HG03196 (cell line): ENCODE measurements at regions not wholly inside any gene's neighbourhood (a gene's known extent, or its start where the extent isn't known, plus 50 kb on each side); places are given as distances from the start of the nearest gene placed in this dataset.

Experiments used
- ATAC-seq: cut with Tn5 transposase; IDR thresholded peaks from one replicate; pipeline ENCODE4 v1.9.1; 2021; ENCODE audit not compliant: unreplicated experiment

- no peak for ATAC-seq
Measured at GRCh38 chr13:107586216-107586615, 629.1 kb downstream of the LIG4 start.

DNA sequence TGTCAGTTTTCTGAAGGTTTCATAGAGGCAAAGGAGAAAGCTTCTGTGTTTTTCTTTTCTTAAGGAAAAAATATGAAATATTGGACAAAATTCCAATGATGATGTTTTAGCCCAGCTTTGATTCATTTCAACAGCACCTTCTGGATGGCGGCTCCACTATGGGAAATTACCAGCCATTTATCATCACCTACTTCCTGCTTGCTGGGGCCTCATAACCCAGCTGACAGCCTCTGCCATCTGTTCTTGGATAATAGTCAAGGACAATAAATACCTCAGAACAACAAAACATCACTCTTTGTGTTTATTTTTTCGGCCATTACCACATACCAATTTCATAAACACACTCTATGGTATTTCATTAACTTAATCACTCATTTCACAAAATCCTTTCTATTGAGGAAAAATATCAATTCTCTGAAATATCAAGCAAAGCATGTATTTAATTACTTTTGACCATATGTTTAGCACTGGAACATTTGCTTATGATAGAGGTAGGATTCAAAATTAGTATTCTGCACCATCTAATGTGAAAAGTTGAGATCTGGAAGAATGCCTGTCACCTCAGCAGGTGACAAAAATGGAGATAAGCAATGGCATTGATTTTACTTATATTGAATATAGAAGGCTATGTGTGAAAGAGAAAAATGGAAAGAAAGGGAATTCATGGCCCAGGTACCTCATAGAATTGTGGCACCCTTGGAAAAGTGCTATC, 629.7 kb downstream of the LIG4 start:
- no peak for ATAC-seq

- ATAC-seq: no peak
Measured at GRCh38 chr13:107582171-107582570, 633.2 kb downstream of the LIG4 start.

DNA sequence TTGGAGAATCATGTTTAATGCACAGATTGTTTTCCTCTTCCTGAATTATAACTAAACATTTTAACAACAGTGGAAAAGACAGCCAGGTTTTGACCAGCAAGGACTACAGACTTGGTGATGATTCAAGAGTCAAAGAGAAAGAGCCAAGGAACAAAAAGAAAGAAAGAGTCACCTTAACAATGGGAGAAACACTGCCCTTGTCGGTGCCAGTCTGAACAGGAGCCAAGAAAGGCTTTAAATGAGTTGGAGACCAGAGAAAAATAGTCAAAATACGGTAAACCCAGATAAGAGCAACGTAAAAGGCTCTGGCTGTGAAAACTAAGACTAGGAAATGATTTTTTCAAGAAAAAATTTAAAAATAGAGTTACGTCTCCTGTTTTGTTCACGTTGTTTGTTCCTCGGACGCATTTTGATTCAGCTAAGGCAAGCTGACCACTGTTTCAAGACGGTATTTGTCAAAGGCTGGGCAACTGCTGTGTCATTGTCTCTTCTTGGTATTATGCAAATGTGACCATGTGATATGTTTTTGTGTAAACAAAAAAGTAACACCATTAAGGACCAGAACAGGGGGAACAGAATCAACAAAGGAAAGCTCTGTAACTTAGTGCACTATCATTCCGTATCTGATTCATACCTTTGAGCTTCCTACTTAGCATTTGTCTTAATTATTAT, 634.5 kb downstream of the LIG4 start:
- no peak for ATAC-seq

- ATAC-seq: no peak
Measured at GRCh38 chr13:107576430-107576829, 638.9 kb downstream of the LIG4 start.

GRCh38 chr13:107574517-107575210, 640.7 kb downstream of the LIG4 start:
- no peak for ATAC-seq

GRCh38 chr13:107573184-107573583, 642.2 kb downstream of the LIG4 start:
- no peak for ATAC-seq

- ATAC-seq: no peak
Measured at GRCh38 chr13:107572156-107572555, 643.2 kb downstream of the LIG4 start.

GRCh38 chr13:107568181-107568580, 647.2 kb downstream of the LIG4 start:
- ATAC-seq: no peak

GRCh38 chr13:107563099-107563925, 652.0 kb downstream of the LIG4 start:
- no peak for ATAC-seq

DNA sequence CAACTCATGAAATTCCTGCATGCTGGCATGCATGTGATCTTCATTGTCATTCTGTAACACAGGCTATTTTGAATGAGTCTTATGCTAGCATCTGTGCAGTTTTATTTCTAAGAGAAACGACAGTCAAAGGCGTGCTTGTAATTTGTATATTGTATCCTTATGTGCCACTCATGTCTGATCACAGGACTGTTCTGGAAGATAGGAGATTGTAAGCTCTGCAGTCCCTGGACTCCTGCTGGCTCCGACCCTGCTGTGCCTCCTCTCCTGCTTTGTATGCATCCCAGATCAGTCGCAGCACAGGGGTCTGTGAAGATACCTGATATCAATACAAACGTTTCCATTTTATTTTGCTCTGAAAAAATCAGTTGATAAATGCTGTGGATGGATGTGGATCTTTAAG, 653.1 kb downstream of the LIG4 start:
- ATAC-seq: no peak

DNA sequence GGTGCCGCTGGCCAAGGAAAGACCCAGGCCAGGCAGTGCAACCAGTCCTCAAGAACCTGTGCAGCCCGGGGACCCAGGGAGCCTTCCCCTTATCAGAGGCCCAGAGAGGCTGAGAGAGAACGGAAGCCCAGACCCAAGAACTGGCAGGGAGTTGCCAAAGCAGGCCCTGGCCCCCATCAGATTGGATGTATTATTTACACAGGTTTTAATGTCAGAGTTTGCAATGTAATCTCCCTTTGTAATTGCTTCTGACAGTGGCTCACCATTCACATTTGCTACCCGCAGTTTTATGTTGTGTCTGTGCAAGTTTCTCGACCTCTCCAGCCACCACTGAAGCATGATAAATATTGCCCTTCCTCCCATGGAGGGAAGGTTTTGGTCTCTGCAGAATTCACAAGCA, 660.9 kb downstream of the LIG4 start:
- no peak for ATAC-seq

DNA sequence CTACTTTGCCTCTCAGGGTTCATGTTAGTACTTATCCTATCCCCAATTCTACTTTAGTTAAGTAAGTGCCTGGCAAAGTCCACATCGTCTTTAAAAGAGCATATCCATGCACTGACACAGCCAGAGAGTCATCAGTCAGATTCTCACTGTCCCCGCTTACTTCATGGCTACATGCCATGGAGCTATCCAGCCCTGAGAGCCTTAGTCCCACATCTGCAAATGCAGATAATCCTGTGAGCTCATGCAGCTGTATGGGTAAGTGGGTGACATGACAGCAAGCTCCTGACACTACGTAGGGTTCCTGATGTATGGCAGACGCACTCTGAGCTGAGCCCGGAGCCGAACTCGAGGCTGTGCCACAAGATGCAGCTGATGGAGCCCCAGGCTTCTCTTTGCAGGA, 661.5 kb downstream of the LIG4 start:
- no peak for ATAC-seq

DNA sequence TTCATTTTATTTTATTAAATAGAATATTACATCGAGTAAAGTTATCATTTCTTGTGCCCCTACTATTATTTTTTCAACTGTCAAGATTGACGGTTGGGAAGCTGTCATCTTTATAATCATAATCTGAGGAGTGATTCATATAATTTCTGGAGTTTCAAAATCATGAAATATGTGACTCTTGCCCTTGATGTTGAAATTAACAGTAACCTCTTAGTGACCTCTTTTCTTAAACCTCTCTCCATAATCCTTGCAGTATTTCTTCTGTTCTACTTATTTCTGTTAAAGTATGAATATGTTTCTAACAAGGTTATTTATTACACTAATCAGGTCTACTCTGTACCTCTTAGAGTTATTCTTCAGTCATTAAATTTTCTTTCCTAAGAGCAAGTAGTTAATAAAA, 663.8 kb downstream of the LIG4 start:
- no peak for ATAC-seq

GRCh38 chr13:107548338-107548737, 667.0 kb downstream of the LIG4 start:
- no peak for ATAC-seq

GRCh38 chr13:107545946-107546502, 669.3 kb downstream of the LIG4 start:
- ATAC-seq: no peak

- no peak for ATAC-seq
Measured at GRCh38 chr13:107534548-107534947, 680.8 kb downstream of the LIG4 start.

DNA sequence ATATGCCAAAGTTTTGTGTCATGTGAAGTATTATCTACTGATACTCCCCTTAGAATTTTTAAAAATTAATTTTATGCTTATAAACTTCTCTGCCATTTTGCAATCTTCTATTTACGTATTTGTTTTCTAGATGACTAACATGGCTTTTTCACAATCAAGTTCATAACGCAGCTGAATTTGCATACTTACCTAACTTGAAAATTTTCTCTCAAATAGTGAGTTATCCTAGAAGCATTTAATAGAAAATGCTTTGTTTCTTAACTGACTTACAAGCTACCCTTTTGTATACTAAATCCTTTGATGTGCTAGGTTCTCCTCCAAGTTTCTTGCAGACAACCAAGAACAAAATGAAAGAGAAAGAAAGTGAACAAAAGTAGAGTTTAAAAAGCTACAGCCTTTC, 683.5 kb downstream of the LIG4 start:
- no peak for ATAC-seq

DNA sequence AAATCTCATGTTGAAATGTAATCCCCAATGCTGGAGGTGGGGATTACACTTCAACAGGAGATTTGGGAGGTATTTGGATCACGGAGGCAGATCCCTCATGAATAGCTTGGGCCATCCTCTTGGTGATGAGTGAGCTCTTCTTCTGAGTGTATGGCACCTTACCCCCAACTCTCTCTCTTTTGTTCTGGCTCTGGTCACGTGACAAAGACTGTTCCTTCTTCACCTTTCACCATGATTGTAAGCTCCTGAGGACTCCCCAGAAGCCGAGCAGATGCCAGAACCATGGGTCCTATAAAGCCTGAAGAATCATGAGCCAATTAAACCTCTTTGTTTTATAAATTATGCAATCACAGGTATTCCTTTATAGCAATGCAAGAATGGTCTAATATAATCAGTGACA, 684.2 kb downstream of the LIG4 start:
- ATAC-seq: no peak

GRCh38 chr13:107529035-107529434, 686.3 kb downstream of the LIG4 start:
- no peak for ATAC-seq

DNA sequence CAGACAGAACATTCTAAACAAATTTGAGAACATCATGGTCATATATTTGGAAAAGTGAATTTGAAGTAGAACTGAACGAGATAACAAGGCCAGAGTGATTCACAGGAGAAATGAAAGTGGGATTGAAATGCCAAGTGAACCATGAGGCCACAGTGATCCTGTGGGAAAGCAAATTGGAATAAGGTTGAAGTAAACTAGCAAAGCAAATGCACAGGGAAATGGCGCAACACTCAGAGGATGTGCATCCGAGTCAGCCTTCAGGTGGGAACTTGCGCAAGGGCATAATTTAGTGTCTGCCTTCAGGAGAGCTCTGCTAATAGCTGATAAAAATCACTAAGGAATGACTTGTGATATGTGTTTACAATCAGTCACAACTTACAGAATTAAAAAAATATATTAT, 696.6 kb downstream of the LIG4 start:
- ATAC-seq: no peak
